ENCODE measurements at regions not wholly inside any gene's neighbourhood (a gene's known extent, or its start where the extent isn't known, plus 50 kb on each side); places are given as distances from the start of the nearest gene placed in this dataset.
A peak's percentile ranks its signal among the peaks of the same experiment; 100 is the strongest.
"Not testable (repeated sequence)": the region's sequence is repeated elsewhere in the genome, so short reads cannot be mapped to it uniquely, and the experiment has no call there.

- DNase-seq, result no peak
Measured at GRCh38 chr18:38563396-38563980, 997.9 kb upstream of the CELF4 start.

- no peak for DNase-seq
Measured at GRCh38 chr18:38557006-38557405, 991.4 kb upstream of the CELF4 start.

- DNase-seq, result no peak
Measured at GRCh38 chr18:38552732-38553321, 987.2 kb upstream of the CELF4 start.

- DNase-seq, result no peak
Measured at GRCh38 chr18:38551881-38552280, 986.3 kb upstream of the CELF4 start.

- DNase-seq, result peak in 1 of 2 experiments; percentile 5
Measured at GRCh38 chr18:38545071-38545470, 979.5 kb upstream of the CELF4 start.

DNA sequence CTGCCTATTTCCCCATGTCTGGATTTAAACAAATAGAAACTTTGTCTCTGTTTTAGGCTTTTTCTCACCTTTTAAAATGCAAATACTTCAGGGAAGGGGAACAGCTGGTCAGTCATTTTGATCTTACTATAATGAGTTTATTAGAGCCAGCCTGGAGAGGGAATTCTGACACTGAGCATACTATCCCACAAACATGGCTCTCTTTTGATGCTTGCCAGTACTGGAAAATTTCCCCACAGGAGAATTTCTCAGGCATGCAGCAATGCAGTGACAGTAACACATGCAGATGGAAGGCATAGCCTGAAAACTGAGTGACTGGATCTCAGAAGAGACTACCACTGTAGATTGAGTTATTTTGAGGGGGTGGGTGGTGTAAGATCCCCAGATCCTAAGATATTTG lies 974.3 kb upstream of the CELF4 start:
- no peak for DNase-seq

DNA sequence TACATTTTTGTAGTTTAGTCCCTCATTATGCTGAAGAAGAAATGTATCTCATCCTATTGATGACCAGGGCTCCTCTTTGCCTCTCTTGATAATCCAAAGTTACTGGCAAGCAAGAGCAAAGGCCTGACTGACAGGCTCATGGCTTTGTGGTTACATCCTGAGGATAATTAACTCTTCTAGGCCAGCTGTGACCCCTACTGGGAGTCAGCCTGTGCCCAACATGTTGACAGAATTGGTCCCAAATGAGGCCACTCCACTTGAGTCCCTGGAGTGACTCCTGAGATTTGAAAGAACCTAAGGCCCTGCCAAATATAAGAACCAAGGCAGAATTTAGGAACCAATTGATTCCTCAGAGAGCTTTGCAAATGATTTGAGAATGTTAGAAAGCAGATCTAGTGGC lies 973.8 kb upstream of the CELF4 start:
- no peak for DNase-seq

DNA sequence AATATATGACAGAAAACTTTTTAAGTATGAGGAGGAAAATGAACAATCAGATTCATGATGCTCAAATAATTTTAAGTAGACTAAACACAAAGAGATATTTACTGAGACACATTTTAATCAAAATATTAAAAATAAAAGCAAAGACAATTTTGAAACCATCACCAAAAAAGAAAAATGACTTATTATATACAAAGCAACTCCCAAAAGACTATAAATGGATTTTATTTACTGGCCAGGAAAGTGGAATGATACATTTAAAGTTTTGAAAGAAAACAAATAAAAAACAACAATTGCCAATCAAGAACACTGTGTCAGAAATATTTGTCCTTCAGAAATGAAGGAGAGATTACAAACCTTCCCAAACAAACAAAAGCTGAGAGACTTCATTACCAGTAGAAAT lies 968.5 kb upstream of the CELF4 start:
- no peak for DNase-seq

DNA sequence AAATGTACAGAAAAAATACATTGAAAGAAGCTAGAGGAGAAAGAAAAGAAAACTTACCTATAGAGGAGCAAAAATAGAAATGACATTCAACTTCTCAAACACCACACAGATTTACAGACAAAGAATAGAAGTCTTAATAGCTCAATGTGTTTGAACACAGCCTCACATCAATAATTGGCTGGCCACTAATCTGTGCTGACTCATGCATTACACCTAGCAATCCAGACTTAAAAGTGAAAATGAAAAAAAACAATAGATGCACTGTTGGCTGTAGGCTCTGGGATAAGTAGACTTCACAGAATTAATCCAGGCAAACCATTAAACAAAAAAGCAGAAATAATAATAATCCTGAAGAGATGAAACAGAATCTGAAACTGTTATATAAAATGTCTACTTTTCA lies 961.3 kb upstream of the CELF4 start:
- no peak for DNase-seq

- DNase-seq, result no peak
Measured at GRCh38 chr18:38525039-38525438, 959.4 kb upstream of the CELF4 start.

DNA sequence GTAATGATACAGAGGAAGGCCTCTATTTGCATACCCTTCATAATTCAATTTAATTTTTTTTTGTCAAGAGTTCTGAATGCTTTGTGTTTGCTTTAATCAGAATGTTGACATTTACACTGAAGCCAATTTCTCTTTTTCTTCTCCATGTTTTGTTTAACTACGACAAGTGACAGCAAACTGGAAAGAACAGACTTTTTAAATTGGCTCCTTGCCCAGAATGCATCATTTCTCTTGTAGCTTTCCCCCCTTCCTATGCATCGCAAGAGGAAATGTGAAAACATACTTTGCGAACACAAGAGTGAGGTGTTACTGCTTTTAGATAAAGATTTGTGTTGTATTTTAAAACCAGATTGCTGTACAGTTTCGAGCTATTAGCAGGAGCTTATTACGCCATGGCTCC lies 955.2 kb upstream of the CELF4 start:
- no peak for DNase-seq

- DNase-seq, result no peak
Measured at GRCh38 chr18:38502539-38502938, 936.9 kb upstream of the CELF4 start.

- peak; percentile 2 to 4 for DNase-seq
Measured at GRCh38 chr18:38497266-38497665, 931.7 kb upstream of the CELF4 start.

GRCh38 chr18:38496222-38496793 lies 930.7 kb upstream of the CELF4 start:
- DNase-seq, result no peak

- no peak for DNase-seq
Measured at GRCh38 chr18:38494065-38494464, 928.5 kb upstream of the CELF4 start.

DNA sequence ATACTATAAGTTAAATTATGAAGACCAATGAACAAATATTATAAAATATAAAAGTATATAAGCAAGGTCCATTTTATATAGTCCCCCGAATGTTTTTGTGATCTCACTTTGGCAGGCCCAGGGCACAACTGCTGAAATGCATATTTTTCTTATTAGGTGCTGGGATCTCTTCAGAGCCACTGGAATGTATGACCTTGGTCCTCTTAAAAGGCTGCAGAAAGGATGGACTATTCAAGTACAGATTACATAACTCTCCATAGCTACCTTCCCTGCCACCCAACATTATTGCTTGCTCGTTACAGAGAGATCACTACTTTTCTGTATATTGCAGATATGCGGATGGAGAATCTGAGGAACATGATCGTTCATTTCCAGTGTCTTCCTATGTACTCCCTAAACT lies 925.6 kb upstream of the CELF4 start:
- DNase-seq, result no peak

DNA sequence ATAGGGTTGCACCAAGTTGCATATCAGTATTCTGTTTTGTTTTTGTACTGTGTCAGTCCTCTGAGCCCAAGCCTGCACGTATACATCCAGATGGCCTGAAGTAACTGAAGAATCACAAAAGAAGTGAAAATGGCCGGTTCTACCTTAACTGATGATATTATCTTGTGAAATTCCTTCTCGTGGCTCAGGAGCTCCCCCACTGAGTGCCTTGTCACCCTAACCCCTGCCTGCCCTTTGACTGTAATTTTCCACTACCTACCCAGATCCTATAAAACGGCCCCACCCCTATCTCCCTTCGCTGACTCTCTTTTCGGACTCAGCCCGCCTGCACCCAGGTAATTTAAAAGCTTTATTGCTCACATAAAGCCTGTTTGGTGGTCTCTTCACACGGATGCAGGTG lies 924.1 kb upstream of the CELF4 start:
- DNase-seq, result not testable (repeated sequence)

- DNase-seq, result no peak
Measured at GRCh38 chr18:38487521-38487920, 921.9 kb upstream of the CELF4 start.

- DNase-seq, result no peak
Measured at GRCh38 chr18:38483326-38483725, 917.7 kb upstream of the CELF4 start.

DNA sequence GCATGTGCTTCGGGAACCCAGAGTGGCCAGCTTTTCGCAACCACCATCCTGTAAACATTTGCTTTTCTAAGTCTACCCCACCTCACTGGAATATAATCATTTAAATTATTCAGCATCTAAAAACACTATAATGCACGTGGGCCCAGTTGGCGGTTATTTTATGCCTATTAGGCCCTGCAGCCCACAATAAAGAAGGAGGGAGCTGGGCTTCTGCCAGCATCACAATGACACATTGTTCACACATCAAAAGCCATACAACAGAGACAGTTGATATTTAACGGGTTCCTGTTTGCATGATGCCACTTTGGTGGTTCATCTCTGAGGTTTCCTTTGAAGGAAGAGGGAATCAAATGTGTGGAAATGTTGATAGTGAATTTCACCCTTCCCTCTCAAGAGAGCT lies 916.0 kb upstream of the CELF4 start:
- no peak for DNase-seq

DNA sequence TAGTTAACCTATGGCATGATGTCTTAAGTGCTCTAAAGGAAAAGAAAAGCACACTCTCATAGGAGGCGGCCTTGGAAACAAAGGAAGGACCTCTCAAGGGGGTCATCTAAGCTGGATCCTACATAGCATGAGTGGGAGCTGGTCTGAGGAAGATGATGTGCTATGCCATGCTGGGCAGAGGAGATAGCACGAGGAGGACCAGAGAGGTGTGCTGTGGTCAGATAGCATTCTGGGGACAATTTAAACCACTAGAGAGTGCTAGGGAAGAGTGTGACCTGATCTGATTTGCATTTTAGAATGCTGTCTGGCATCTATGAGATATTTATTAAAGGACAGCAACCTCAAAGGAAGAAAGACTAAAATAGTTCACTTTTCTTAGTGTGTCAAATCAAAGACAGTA lies 910.1 kb upstream of the CELF4 start:
- DNase-seq, result no peak

GRCh38 chr18:38473535-38473934 lies 907.9 kb upstream of the CELF4 start:
- DNase-seq, result no peak

DNA sequence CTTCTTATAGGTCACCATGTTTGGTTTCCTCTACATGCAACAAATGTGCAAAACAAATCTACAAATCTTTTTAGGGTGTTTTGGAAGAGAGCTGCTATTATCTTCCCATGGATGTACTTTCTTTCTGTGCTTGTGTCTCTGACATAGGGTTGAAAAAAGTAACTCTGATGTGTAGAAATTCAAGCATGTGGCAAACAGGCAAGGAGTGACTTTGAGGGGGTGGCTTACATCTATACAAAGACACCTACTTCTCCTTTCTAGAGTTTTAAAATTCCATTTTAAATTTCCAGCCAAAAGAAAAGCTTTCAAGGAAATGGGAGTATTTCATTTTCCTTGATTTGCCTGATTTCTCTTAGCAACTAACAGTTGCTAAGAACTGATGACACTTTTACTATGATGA lies 904.8 kb upstream of the CELF4 start:
- DNase-seq, result no peak

DNA sequence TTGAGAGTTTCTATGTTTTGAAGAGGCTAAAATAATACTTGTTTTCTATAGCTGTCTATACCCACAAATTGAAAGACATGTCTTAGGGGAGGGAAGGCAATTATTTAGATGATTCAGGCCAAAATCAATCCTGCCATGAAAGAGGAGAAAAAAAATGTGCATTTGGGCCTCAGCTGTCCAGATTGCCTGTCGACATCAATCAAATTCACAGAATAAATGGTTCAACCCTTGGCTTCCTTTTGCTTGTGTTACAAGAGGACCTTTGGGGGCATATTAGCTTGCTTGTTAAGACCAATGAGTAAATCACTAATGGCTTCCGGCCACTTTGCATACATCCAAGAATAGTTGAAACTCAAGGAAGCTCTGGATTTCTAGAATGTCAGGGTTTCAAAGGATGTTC lies 900.8 kb upstream of the CELF4 start:
- DNase-seq, result no peak

DNA sequence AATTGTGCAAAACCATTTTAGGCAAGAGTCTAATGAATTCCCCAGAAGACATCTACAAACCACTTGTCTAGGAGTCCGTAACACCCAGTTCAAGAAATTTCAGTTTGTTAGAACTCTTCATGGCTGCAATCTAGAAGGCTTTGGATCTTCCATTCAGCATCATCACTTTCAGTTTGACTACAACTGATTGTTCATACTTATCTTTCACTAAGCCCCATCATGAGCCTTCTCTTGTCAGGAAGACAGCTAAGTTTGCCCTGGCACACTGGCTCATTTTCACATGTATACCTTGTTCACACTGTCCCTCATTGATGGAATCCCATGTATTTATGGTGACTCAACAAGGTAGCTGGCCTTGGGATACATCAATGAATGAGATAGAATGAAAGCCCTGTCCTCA lies 898.4 kb upstream of the CELF4 start:
- DNase-seq, result no peak

Measured in activated CD4-positive, alpha-beta T cell treated with anti-CD3 and anti-CD28 coated beads, Interleukin-2, amount 50 U/mL, for 48 hours (primary cell).